HEK293 (cell line): ENCODE measurements at regions not wholly inside any gene's neighbourhood (a gene's known extent, or its start where the extent isn't known, plus 50 kb on each side); places are given as distances from the start of the nearest gene placed in this dataset.

Source experiments
- CTCF ChIA-PET: fragments of 350-600 bp; formaldehyde crosslinking; extraction: SDS; loops from one replicate; lab custom pipeline; 2021; ENCODE audit warnings: antibody characterized with exemption; lab: Yijun Ruan, JAX
- POLR2A ChIA-PET: fragments of 300-600 bp; formaldehyde crosslinking; extraction: SDS; loops from one replicate; lab custom pipeline; 2020; ENCODE audit warnings: antibody characterized with exemption, inconsistent platforms; lab: Yijun Ruan, JAX
- H3K27ac ChIP-seq: fragments of 200-500 bp; sonication (Bioruptor generic); 2 replicates; pipeline ENCODE4 v1.5.1; 2014; ENCODE audit warnings: low read depth, low read length, control low read depth, inconsistent platforms; ENCODE audit errors: extremely low read depth
- H3K36me3 ChIP-seq, 2 experiments: fragments of 200-500 bp in 1 of 2; sonication (Bioruptor generic) in 1 of 2; 1 replicate in 1 of 2; 2 replicates in 1 of 2; pipeline ENCODE4 v1.5.1; 2014 to 2017; ENCODE audit warnings: inconsistent platforms in 2 of 2, low read length in 2 of 2; ENCODE audit not compliant: control insufficient read depth in 2 of 2, insufficient read depth in 1 of 2
- H3K4me1 ChIP-seq: fragments of 200-500 bp; sonication (Bioruptor generic); 2 replicates; pipeline ENCODE4 v1.5.1; 2014; ENCODE audit warnings: mild to moderate bottlenecking, low read length, inconsistent platforms; ENCODE audit not compliant: control insufficient read depth, insufficient read depth
- H3K4me3 ChIP-seq: 2 replicates; pipeline ENCODE4 v1.5.1; 2011; ENCODE audit warnings: low read depth, mild to moderate bottlenecking, control low read depth, low read length, moderate library complexity
- H3K9me3 ChIP-seq: fragments of 200-500 bp; sonication (Bioruptor generic); 2 replicates; pipeline ENCODE4 v1.5.1; 2014; ENCODE audit warnings: low read depth, low read length, inconsistent platforms; ENCODE audit not compliant: control insufficient read depth, insufficient read depth
- BCL11A ChIP-seq: fragments of 450-650 bp; formaldehyde crosslinking; IDR thresholded peaks from 2 replicates; pipeline ENCODE4 v1.5.1; 2016; ENCODE audit warnings: low read depth, missing biosample characterization, missing genetic modification characterization
- KLF7 ChIP-seq: fragments of 450-650 bp; formaldehyde crosslinking; IDR thresholded peaks from 2 replicates; pipeline ENCODE4 v1.5.1; 2016; ENCODE audit warnings: missing biosample characterization, missing genetic modification characterization, borderline replicate concordance
- MZF1 ChIP-seq: fragments of 450-650 bp; formaldehyde crosslinking; IDR thresholded peaks from 2 replicates; pipeline ENCODE4 v1.5.1; 2017; ENCODE audit warnings: missing biosample characterization, missing genetic modification characterization, borderline replicate concordance
- PRDM1 ChIP-seq: fragments of 450-650 bp; formaldehyde crosslinking; IDR thresholded peaks from 2 replicates; pipeline ENCODE4; 2016; ENCODE audit warnings: missing biosample characterization, missing genetic modification characterization
- SALL2 ChIP-seq: fragments of 450-650 bp; formaldehyde crosslinking; IDR thresholded peaks from 2 replicates; pipeline ENCODE4 v1.5.0; 2017; ENCODE audit warnings: missing biosample characterization, mild to moderate bottlenecking, missing genetic modification characterization, borderline replicate concordance
- ZFP69B ChIP-seq: fragments of 450-650 bp; formaldehyde crosslinking; IDR thresholded peaks from 2 replicates; pipeline ENCODE4 v1.5.1; 2016; ENCODE audit warnings: missing biosample characterization, missing genetic modification characterization
- ZNF132 ChIP-seq: fragments of 450-650 bp; formaldehyde crosslinking; IDR thresholded peaks from 2 replicates; pipeline ENCODE4 v1.5.1; 2017; ENCODE audit warnings: missing biosample characterization, missing genetic modification characterization, borderline replicate concordance
- ZNF146 ChIP-seq: fragments of 450-650 bp; formaldehyde crosslinking; IDR thresholded peaks from 2 replicates; pipeline ENCODE4 v1.5.1; 2016; ENCODE audit warnings: missing biosample characterization, missing genetic modification characterization
- ZNF2 ChIP-seq: fragments of 450-650 bp; formaldehyde crosslinking; IDR thresholded peaks from 2 replicates; pipeline ENCODE4 v1.5.1; 2016; ENCODE audit warnings: missing biosample characterization, missing genetic modification characterization
- ZNF248 ChIP-seq: fragments of 450-650 bp; formaldehyde crosslinking; IDR thresholded peaks from 2 replicates; pipeline ENCODE4 v1.5.1; 2017; ENCODE audit warnings: missing biosample characterization, missing genetic modification characterization
- ZNF302 ChIP-seq: fragments of 450-650 bp; formaldehyde crosslinking; IDR thresholded peaks from 2 replicates; pipeline ENCODE4 v1.5.1; 2016; ENCODE audit warnings: missing biosample characterization, missing genetic modification characterization, low read depth
- ZNF354C ChIP-seq: fragments of 450-650 bp; formaldehyde crosslinking; IDR thresholded peaks from 2 replicates; pipeline ENCODE4 v1.5.1; 2016; ENCODE audit warnings: missing biosample characterization, missing genetic modification characterization, low read depth, borderline replicate concordance
- ZNF473 ChIP-seq: fragments of 450-650 bp; formaldehyde crosslinking; IDR thresholded peaks from 2 replicates; pipeline ENCODE4 v1.5.1; 2017; ENCODE audit warnings: missing biosample characterization, missing genetic modification characterization
- ZNF530 ChIP-seq: fragments of 450-650 bp; formaldehyde crosslinking; IDR thresholded peaks from 2 replicates; pipeline ENCODE4 v1.5.1; 2016; ENCODE audit warnings: low read depth, missing biosample characterization, missing genetic modification characterization
- ZNF544 ChIP-seq: fragments of 450-650 bp; formaldehyde crosslinking; IDR thresholded peaks from 2 replicates; pipeline ENCODE4 v1.5.0; 2017; ENCODE audit warnings: missing biosample characterization, missing genetic modification characterization
- ZNF561 ChIP-seq: fragments of 450-650 bp; IDR thresholded peaks from 2 replicates; pipeline ENCODE4 v1.5.1; 2018; ENCODE audit warnings: missing biosample characterization, missing genetic modification characterization, borderline replicate concordance
- ZNF571 ChIP-seq: fragments of 450-650 bp; formaldehyde crosslinking; IDR thresholded peaks from 2 replicates; pipeline ENCODE4 v1.5.0; 2017; ENCODE audit warnings: missing biosample characterization, missing genetic modification characterization
- ZNF664 ChIP-seq: fragments of 450-650 bp; formaldehyde crosslinking; IDR thresholded peaks from 2 replicates; pipeline ENCODE4 v1.5.1; 2016; ENCODE audit warnings: missing biosample characterization, missing genetic modification characterization
- ZNF776 ChIP-seq: fragments of 450-650 bp; formaldehyde crosslinking; IDR thresholded peaks from 2 replicates; pipeline ENCODE4 v1.5.0; 2017; ENCODE audit warnings: missing biosample characterization, missing genetic modification characterization, borderline replicate concordance
- ZNF837 ChIP-seq: fragments of 450-650 bp; formaldehyde crosslinking; IDR thresholded peaks from 2 replicates; pipeline ENCODE4 v1.5.1; 2016; ENCODE audit warnings: missing biosample characterization, missing genetic modification characterization
- ZSCAN30 ChIP-seq: fragments of 450-650 bp; IDR thresholded peaks from 2 replicates; pipeline ENCODE4 v1.5.1; 2018; ENCODE audit warnings: missing biosample characterization, mild to moderate bottlenecking, missing genetic modification characterization, moderate library complexity
- TF ChIP-seq, protein P1 (sequence below): fragments of 450-650 bp; IDR thresholded peaks from 2 replicates; pipeline ENCODE4 v1.5.1; 2018; ENCODE audit warnings: missing biosample characterization, mild to moderate bottlenecking, missing genetic modification characterization
- TF ChIP-seq, protein P2 (sequence below): fragments of 450-650 bp; formaldehyde crosslinking; IDR thresholded peaks from 2 replicates; pipeline ENCODE4 v1.5.1; 2016; ENCODE audit warnings: missing biosample characterization, missing genetic modification characterization
- TF ChIP-seq, protein P3 (sequence below): fragments of 450-650 bp; formaldehyde crosslinking; IDR thresholded peaks from 2 replicates; pipeline ENCODE4 v1.5.1; 2016; ENCODE audit warnings: missing biosample characterization, missing genetic modification characterization
- TF ChIP-seq, protein P4 (sequence below): fragments of 450-650 bp; formaldehyde crosslinking; IDR thresholded peaks from 2 replicates; pipeline ENCODE4 v1.5.1; 2017; ENCODE audit warnings: missing biosample characterization, missing genetic modification characterization
- TF ChIP-seq, protein P5 (sequence below): fragments of 450-650 bp; formaldehyde crosslinking; IDR thresholded peaks from 2 replicates; pipeline ENCODE4 v1.5.0; 2017; ENCODE audit warnings: missing biosample characterization, missing genetic modification characterization, borderline replicate concordance

DNA sequence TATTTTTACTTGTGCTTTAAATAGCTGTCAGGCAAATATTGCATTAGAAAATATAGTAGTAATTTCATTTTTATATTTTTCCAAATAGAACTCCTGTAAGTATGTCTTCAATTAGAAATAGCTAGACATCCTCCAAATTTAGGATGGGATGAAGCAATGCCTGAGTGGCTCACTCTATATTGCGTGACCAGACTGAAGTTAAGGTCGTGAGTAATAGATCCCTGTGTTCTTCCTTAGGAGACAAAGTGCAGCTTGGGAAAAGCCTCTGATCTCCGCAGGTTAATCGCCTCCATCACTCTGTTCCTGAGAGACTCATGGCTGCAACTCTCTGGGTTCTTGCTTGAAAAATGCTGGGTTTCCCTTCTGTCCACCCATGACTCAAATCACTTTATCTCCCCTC is 484.8 kb upstream of the ANKRD30A start:
- CTCF ChIA-PET = interaction anchor here (0.6 to 0.7 kb wide), 2 partner anchors 18 to 22 kb away, joined by 3 to 4 read pairs; no protein-coding TSS in a partner anchor
- POLR2A ChIA-PET = interaction anchor here (0.7 kb wide), 1 partner anchor 141 kb away, joined by 10 read pairs; no protein-coding TSS in a partner anchor
- H3K36me3 ChIP-seq = no peaks in the 10 kb centered on the region
- H3K27ac ChIP-seq = no peak overlapping the region
- H3K9me3 ChIP-seq = no peaks in the 10 kb centered on the region
- TF ChIP-seq ZNF544 (no peak), ZNF664 (tag by site-specific recombination) (no peak), ZNF837 (tag by site-specific recombination) (no peak), ZNF776 (tag by site-specific recombination) (no peak), ZFP69B (no peak), ZNF146 (tag by site-specific recombination) (no peak), MZF1 (tag by site-specific recombination) (no peak), BCL11A (tag by site-specific recombination) (no peak), ZNF571 (tag by site-specific recombination) (no peak), ZNF2 (tag by site-specific recombination) (no peak), ZNF302 (tag by site-specific recombination) (no peak), PRDM1 (no peak), ZNF354C (tag by site-specific recombination) (no peak), ZNF561 (tag by site-specific recombination) (no peak), SALL2 (tag by site-specific recombination) (no peak), ZNF248 (tag by site-specific recombination) (no peak), ZNF132 (tag by site-specific recombination) (no peak)
- TF ChIP-seq, protein P1, sequence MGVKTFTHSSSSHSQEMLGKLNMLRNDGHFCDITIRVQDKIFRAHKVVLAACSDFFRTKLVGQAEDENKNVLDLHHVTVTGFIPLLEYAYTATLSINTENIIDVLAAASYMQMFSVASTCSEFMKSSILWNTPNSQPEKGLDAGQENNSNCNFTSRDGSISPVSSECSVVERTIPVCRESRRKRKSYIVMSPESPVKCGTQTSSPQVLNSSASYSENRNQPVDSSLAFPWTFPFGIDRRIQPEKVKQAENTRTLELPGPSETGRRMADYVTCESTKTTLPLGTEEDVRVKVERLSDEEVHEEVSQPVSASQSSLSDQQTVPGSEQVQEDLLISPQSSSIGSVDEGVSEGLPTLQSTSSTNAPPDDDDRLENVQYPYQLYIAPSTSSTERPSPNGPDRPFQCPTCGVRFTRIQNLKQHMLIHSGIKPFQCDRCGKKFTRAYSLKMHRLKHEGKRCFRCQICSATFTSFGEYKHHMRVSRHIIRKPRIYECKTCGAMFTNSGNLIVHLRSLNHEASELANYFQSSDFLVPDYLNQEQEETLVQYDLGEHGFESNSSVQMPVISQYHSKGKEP (tag by site-specific recombination) = no peak
- TF ChIP-seq, protein P2, sequence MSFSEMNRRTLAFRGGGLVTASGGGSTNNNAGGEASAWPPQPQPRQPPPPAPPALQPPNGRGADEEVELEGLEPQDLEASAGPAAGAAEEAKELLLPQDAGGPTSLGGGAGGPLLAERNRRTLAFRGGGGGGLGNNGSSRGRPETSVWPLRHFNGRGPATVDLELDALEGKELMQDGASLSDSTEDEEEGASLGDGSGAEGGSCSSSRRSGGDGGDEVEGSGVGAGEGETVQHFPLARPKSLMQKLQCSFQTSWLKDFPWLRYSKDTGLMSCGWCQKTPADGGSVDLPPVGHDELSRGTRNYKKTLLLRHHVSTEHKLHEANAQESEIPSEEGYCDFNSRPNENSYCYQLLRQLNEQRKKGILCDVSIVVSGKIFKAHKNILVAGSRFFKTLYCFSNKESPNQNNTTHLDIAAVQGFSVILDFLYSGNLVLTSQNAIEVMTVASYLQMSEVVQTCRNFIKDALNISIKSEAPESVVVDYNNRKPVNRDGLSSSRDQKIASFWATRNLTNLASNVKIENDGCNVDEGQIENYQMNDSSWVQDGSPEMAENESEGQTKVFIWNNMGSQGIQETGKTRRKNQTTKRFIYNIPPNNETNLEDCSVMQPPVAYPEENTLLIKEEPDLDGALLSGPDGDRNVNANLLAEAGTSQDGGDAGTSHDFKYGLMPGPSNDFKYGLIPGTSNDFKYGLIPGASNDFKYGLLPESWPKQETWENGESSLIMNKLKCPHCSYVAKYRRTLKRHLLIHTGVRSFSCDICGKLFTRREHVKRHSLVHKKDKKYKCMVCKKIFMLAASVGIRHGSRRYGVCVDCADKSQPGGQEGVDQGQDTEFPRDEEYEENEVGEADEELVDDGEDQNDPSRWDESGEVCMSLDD = no peak
- H3K4me1 ChIP-seq = no peaks in the 10 kb centered on the region
- no peak overlapping the region for H3K4me3 ChIP-seq

DNA sequence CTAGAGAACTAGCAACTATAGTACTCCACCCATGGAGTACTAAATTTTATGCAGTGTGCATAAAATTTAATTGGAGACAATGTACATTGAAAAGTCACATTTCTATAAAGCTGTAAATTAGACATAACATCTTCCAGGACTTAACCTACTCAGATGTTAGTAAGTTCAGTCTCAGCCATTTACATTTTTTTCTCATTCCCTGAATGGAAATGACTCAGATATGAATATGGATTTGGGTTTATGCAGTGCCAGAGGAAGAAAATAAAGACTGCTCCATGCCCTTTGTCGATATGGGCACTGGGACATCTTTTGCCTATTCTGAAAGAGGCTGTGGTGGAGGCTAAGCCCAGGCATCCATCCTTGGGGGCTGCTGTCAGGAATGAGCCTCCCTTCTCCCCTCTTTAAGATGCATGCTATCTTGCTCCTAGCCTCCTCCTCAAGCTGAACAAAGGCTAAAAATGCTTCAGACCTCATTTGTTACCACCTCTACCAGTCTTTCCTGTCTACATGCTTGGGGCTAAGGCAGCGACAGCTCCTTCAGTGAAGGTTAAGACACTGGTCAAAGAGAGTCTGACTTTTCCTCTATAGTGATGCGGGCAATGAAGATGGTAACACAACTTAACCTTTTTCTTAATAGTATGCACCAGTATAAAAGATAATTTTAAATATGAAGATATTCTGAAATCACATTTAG is 486.8 kb upstream of the ANKRD30A start:
- POLR2A ChIA-PET = no interaction called here
- Histone ChIP-seq H3K4me3 (no peak overlapping the region), H3K9me3 (no peaks in the 10 kb centered on the region), H3K36me3 (no peaks in the 10 kb centered on the region), H3K4me1 (no peaks in the 10 kb centered on the region), H3K27ac (no peak overlapping the region)
- CTCF ChIA-PET = no interaction called here
- TF ChIP-seq ZFP69B (no peak), ZNF530 (tag by site-specific recombination) (no peak), ZNF473 (tag by site-specific recombination) (no peak), ZNF571 (tag by site-specific recombination) (no peak), ZSCAN30 (tag by site-specific recombination) (no peak), KLF7 (tag by site-specific recombination) (no peak)
- TF ChIP-seq, protein P3, sequence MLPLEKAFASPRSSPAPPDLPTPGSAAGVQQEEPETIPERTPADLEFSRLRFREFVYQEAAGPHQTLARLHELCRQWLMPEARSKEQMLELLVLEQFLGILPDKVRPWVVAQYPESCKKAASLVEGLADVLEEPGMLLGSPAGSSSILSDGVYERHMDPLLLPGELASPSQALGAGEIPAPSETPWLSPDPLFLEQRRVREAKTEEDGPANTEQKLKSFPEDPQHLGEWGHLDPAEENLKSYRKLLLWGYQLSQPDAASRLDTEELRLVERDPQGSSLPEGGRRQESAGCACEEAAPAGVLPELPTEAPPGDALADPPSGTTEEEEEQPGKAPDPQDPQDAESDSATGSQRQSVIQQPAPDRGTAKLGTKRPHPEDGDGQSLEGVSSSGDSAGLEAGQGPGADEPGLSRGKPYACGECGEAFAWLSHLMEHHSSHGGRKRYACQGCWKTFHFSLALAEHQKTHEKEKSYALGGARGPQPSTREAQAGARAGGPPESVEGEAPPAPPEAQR (tag by site-specific recombination) = no peak
- TF ChIP-seq, protein P4, sequence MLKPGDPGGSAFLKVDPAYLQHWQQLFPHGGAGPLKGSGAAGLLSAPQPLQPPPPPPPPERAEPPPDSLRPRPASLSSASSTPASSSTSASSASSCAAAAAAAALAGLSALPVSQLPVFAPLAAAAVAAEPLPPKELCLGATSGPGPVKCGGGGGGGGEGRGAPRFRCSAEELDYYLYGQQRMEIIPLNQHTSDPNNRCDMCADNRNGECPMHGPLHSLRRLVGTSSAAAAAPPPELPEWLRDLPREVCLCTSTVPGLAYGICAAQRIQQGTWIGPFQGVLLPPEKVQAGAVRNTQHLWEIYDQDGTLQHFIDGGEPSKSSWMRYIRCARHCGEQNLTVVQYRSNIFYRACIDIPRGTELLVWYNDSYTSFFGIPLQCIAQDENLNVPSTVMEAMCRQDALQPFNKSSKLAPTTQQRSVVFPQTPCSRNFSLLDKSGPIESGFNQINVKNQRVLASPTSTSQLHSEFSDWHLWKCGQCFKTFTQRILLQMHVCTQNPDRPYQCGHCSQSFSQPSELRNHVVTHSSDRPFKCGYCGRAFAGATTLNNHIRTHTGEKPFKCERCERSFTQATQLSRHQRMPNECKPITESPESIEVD (tag by site-specific recombination) = no peak
- TF ChIP-seq, protein P5, sequence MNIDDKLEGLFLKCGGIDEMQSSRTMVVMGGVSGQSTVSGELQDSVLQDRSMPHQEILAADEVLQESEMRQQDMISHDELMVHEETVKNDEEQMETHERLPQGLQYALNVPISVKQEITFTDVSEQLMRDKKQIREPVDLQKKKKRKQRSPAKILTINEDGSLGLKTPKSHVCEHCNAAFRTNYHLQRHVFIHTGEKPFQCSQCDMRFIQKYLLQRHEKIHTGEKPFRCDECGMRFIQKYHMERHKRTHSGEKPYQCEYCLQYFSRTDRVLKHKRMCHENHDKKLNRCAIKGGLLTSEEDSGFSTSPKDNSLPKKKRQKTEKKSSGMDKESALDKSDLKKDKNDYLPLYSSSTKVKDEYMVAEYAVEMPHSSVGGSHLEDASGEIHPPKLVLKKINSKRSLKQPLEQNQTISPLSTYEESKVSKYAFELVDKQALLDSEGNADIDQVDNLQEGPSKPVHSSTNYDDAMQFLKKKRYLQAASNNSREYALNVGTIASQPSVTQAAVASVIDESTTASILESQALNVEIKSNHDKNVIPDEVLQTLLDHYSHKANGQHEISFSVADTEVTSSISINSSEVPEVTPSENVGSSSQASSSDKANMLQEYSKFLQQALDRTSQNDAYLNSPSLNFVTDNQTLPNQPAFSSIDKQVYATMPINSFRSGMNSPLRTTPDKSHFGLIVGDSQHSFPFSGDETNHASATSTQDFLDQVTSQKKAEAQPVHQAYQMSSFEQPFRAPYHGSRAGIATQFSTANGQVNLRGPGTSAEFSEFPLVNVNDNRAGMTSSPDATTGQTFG = no peak
